ENCODE measurements at regions not wholly inside any gene's neighbourhood (a gene's known extent, or its start where the extent isn't known, plus 50 kb on each side); places are given as distances from the start of the nearest gene placed in this dataset.

GRCh38 chr2:217057773-217058172, 197.9 kb upstream of the TNP1 start:
- no peak for TF ChIP-seq CTCF (IDR thresholded peaks at IDR 0.05; ENCODE audit: insufficient read depth, missing control alignments)
- FAIRE-seq (no peak), DNase-seq (ENCODE audit: insufficient read length, low spot score) (no peak)

- no peak for TF ChIP-seq CTCF (IDR thresholded peaks at IDR 0.05; ENCODE audit: insufficient read depth, missing control alignments)
- FAIRE-seq (no peak), DNase-seq (ENCODE audit: insufficient read length, low spot score) (no peak)
Measured at GRCh38 chr2:217055624-217056023, 195.8 kb upstream of the TNP1 start.

GRCh38 chr2:217054791-217055190, 194.9 kb upstream of the TNP1 start:
- TF ChIP-seq CTCF (IDR thresholded peaks at IDR 0.05; ENCODE audit: insufficient read depth, missing control alignments): no peak
- DNase-seq (ENCODE audit: insufficient read length, low spot score) (no peak), FAIRE-seq (no peak)

- DNase-seq (ENCODE audit: insufficient read length, low spot score) (no peak), FAIRE-seq (no peak)
- no peak for TF ChIP-seq CTCF (IDR thresholded peaks at IDR 0.05; ENCODE audit: insufficient read depth, missing control alignments)
Measured at GRCh38 chr2:217052856-217053577, 193.2 kb upstream of the TNP1 start.

- no peak for FAIRE-seq
Measured at GRCh38 chr2:217051416-217051815, 191.6 kb upstream of the TNP1 start.

GRCh38 chr2:217049956-217050355, 190.1 kb upstream of the TNP1 start:
- DNase-seq (ENCODE audit: insufficient read length, low spot score): no peak
- TF ChIP-seq CTCF (IDR thresholded peaks at IDR 0.05; ENCODE audit: insufficient read depth, missing control alignments): no peak
- no peak for FAIRE-seq

More at GRCh38 chr2:217051416-217051815, 191.6 kb upstream of the TNP1 start:
- no peak for DNase-seq (ENCODE audit: insufficient read length, low spot score)
- TF ChIP-seq CTCF (IDR thresholded peaks at IDR 0.05; ENCODE audit: insufficient read depth, missing control alignments): no peak

GRCh38 chr2:217049422-217049821, 189.6 kb upstream of the TNP1 start:
- no peak for FAIRE-seq
- TF ChIP-seq CTCF (IDR thresholded peaks at IDR 0.05; ENCODE audit: insufficient read depth, missing control alignments): no peak

More at GRCh38 chr2:217049422-217049821, 189.6 kb upstream of the TNP1 start:
- no peak for DNase-seq (ENCODE audit: insufficient read length, low spot score)
